Panc1 (cell line): ENCODE measurements at regions not wholly inside any gene's neighbourhood (a gene's known extent, or its start where the extent isn't known, plus 50 kb on each side); places are given as distances from the start of the nearest gene placed in this dataset.

Experiments used
- ATAC-seq: fragments of 200-7000 bp; cut with Tn5 transposase; 2 replicates; pipeline ENCODE4 v1.9.1; 2020; ENCODE audit warnings: mild to moderate bottlenecking, moderate library complexity
- BruUV-seq: library from RNA; stranded (reverse); fragments of 400-500 nt; replicated peaks from 2 replicates; lab custom pipeline; 2021; lab: Mats Ljungman, UMichigan
- CTCF ChIA-PET: fragments of 300-600 bp; sonication (Branson Sonifier 250); formaldehyde crosslinking; loops from one replicate; lab custom pipeline; 2022; ENCODE audit warnings: antibody characterized with exemption; lab: Charles Lee
- POLR2A ChIA-PET: fragments of 300-600 bp; sonication (Branson Sonifier 250); formaldehyde crosslinking; loops from one replicate; lab custom pipeline; 2022; ENCODE audit warnings: antibody characterized with exemption; lab: Charles Lee
- DNase-seq: peaks from one replicate; pipeline ENCODE4 v3.0.0-alpha.2; 2010; ENCODE audit warnings: low read depth, low spot score
- H3K27ac ChIP-seq: 2 replicates; pipeline ENCODE4 v1.5.1; 2011; ENCODE audit warnings: mild to moderate bottlenecking, low read length, inconsistent platforms
- H3K27me3 ChIP-seq: fragments of 200-500 bp; sonication (Bioruptor generic); 2 replicates; pipeline ENCODE4 v1.6.0; 2014; ENCODE audit warnings: low read length, inconsistent platforms; ENCODE audit not compliant: control insufficient read depth, insufficient read depth
- H3K36me3 ChIP-seq: fragments of 200-500 bp; sonication (Bioruptor generic); 2 replicates; pipeline ENCODE4 v1.5.1; 2014; ENCODE audit warnings: inconsistent platforms, mild to moderate bottlenecking, low read length, moderate library complexity; ENCODE audit not compliant: control insufficient read depth, insufficient read depth
- H3K4me1 ChIP-seq: 2 replicates; pipeline ENCODE4 v1.5.1; 2011; ENCODE audit warnings: inconsistent platforms, mild to moderate bottlenecking, low read length, moderate library complexity; ENCODE audit not compliant: control insufficient read depth, insufficient read depth
- H3K4me3 ChIP-seq, 2 experiments: 2 replicates each; pipeline ENCODE4 v1.5.1; 2011 to 2012; ENCODE audit warnings: low read depth in 2 of 2, low read length in 2 of 2, mild to moderate bottlenecking in 2 of 2, inconsistent platforms in 1 of 2, moderate library complexity in 1 of 2
- H3K9me3 ChIP-seq: fragments of 200-500 bp; sonication (Bioruptor generic); 2 replicates; pipeline ENCODE4 v1.5.1; 2014; ENCODE audit warnings: low read depth, mild to moderate bottlenecking, inconsistent platforms, low read length, moderate library complexity; ENCODE audit not compliant: control insufficient read depth, insufficient read depth
- CTCF ChIP-seq: fragments of 450-650 bp; IDR thresholded peaks from 2 replicates; pipeline ENCODE4 v1.5.1; 2017; ENCODE audit warnings: mild to moderate bottlenecking
- POLR2AphosphoS5 ChIP-seq: IDR thresholded peaks from 2 replicates; pipeline ENCODE4 v1.6.1; 2012; ENCODE audit warnings: mild to moderate bottlenecking, low read depth, low read length, moderate library complexity
- SIN3A ChIP-seq: IDR thresholded peaks from 2 replicates; pipeline ENCODE4 v1.6.1; 2012; ENCODE audit warnings: low read depth, mild to moderate bottlenecking, low read length, moderate library complexity, borderline replicate concordance; ENCODE audit not compliant: insufficient read depth
- TCF7L2 ChIP-seq: IDR thresholded peaks from 2 replicates; pipeline ENCODE4 v1.6.1; 2011; ENCODE audit warnings: mild to moderate bottlenecking, low read depth, low read length, inconsistent platforms
- in situ Hi-C: cut with HindIII; loops from 2 replicates; pipeline ENCODE4 v1.10.0; 2016; ENCODE audit warnings: low sequenced_read_pairs, low pct_unique_long_range_greater_than_20kb
- intact Hi-C: fragments of 100-400 bp; cut with micrococcal nuclease; formaldehyde crosslinking; loops from one replicate; pipeline ENCODE4 v1.10.0; 2022; ENCODE audit not compliant: unreplicated experiment
- TF ChIP-seq, protein P1 (sequence below), 2 experiments: IDR thresholded peaks; 2 replicates each; pipeline ENCODE4 v1.6.1; 2011 to 2012; ENCODE audit warnings: low read depth in 2 of 2, control low read depth in 1 of 2, low read length in 1 of 2, mild to moderate bottlenecking in 1 of 2, moderate library complexity in 1 of 2; ENCODE audit not compliant: insufficient read depth in 1 of 2

GRCh38 chr7:131149840-131150239 lies 177.8 kb upstream of the MKLN1 start:
- in situ Hi-C loops, result no loop called here
- ATAC-seq (no peak), DNase-seq (no peak)
- no peaks in the 10 kb centered on the region for H3K4me1 ChIP-seq
- TF ChIP-seq TCF7L2, result no peak
- TF ChIP-seq SIN3A, result no peak
- TF ChIP-seq, protein P1, sequence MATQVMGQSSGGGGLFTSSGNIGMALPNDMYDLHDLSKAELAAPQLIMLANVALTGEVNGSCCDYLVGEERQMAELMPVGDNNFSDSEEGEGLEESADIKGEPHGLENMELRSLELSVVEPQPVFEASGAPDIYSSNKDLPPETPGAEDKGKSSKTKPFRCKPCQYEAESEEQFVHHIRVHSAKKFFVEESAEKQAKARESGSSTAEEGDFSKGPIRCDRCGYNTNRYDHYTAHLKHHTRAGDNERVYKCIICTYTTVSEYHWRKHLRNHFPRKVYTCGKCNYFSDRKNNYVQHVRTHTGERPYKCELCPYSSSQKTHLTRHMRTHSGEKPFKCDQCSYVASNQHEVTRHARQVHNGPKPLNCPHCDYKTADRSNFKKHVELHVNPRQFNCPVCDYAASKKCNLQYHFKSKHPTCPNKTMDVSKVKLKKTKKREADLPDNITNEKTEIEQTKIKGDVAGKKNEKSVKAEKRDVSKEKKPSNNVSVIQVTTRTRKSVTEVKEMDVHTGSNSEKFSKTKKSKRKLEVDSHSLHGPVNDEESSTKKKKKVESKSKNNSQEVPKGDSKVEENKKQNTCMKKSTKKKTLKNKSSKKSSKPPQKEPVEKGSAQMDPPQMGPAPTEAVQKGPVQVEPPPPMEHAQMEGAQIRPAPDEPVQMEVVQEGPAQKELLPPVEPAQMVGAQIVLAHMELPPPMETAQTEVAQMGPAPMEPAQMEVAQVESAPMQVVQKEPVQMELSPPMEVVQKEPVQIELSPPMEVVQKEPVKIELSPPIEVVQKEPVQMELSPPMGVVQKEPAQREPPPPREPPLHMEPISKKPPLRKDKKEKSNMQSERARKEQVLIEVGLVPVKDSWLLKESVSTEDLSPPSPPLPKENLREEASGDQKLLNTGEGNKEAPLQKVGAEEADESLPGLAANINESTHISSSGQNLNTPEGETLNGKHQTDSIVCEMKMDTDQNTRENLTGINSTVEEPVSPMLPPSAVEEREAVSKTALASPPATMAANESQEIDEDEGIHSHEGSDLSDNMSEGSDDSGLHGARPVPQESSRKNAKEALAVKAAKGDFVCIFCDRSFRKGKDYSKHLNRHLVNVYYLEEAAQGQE (IDR thresholded peaks at IDR 0.05; ENCODE audit: insufficient read depth in 1 of 2, low read depth in 2 of 2, low read length in 1 of 2), result no peak
- no peak for TF ChIP-seq POLR2AphosphoS5
- no peak for TF ChIP-seq CTCF
- intact Hi-C loops, result no loop called here
- no peaks in the 10 kb centered on the region for H3K9me3 ChIP-seq
- CTCF ChIA-PET, result no interaction called here
- no peak overlapping the region for H3K27ac ChIP-seq
- no peaks in the 10 kb centered on the region for H3K27me3 ChIP-seq
- POLR2A ChIA-PET, result no interaction called here
- BruUV-seq, result no TSS peak
- H3K36me3 ChIP-seq, result no peaks in the 10 kb centered on the region
- no peak overlapping the region for H3K4me3 ChIP-seq

- no peaks in the 10 kb centered on the region for H3K27me3 ChIP-seq
- H3K27ac ChIP-seq, result no peak overlapping the region
- intact Hi-C loops (no loop called here), in situ Hi-C loops (no loop called here)
- CTCF ChIA-PET, result no interaction called here
- H3K36me3 ChIP-seq, result no peaks in the 10 kb centered on the region
- POLR2A ChIA-PET, result no interaction called here
- no peaks in the 10 kb centered on the region for H3K4me1 ChIP-seq
- BruUV-seq, result no TSS peak
- TF ChIP-seq, protein P1 (IDR thresholded peaks at IDR 0.05; ENCODE audit: insufficient read depth in 1 of 2, low read depth in 2 of 2, low read length in 1 of 2), result no peak
- no peak for TF ChIP-seq TCF7L2
- no peak for TF ChIP-seq CTCF
- TF ChIP-seq POLR2AphosphoS5, result no peak
- no peak for TF ChIP-seq SIN3A
- ATAC-seq, result no peak
- H3K4me3 ChIP-seq, result no peak overlapping the region
- no peaks in the 10 kb centered on the region for H3K9me3 ChIP-seq
- no peak for DNase-seq
Measured at GRCh38 chr7:131151034-131151433, 176.6 kb upstream of the MKLN1 start.
